Pancreas (tissue), 10 donors: ENCODE measurements at regions not wholly inside any gene's neighbourhood (a gene's known extent, or its start where the extent isn't known, plus 50 kb on each side); places are given as distances from the start of the nearest gene placed in this dataset.

Experiments used
- ATAC-seq, 4 donors: fragments of 200-7000 bp; cut with Tn5 transposase; one replicate each; pipeline versions ENCODE4 v1.8.0 to v1.9.1; 2020; ENCODE audit warnings: mild to moderate bottlenecking in 4 of 4, moderate library complexity in 4 of 4
- DNase-seq, 6 donors: peaks; one replicate each; pipeline ENCODE4 v3.0.0-alpha.2; 2020
- FAIRE-seq: peaks from 2 replicates; lab custom pipeline; 2012; peaks lifted over from hg19 to GRCh38; lab: Jason Lieb, UNC
- H3K27ac ChIP-seq, 4 donors: fragments of 200-600 bp; sonication (generic); 1 replicate in 3 of 4; 2 replicates in 1 of 4; pipeline versions ENCODE4 v1.5.0 to v1.8.0; 2020
- H3K27me3 ChIP-seq, 4 donors: fragments of 200-600 bp; one replicate each; pipeline ENCODE4 v1.8.0; 2021
- H3K36me3 ChIP-seq, 3 donors: fragments of 200-600 bp; sonication (generic) in 1 of 3; one replicate each; pipeline versions ENCODE4 v1.5.0 to v1.8.0; 2020 to 2021
- H3K4me1 ChIP-seq, 3 donors: fragments of 200-600 bp; one replicate each; pipeline ENCODE4 v1.8.0; 2021
- H3K4me3 ChIP-seq, 4 donors: fragments of 200-600 bp; sonication (generic) in 2 of 4; one replicate each; pipeline versions ENCODE4 v1.5.0 to v1.8.0; 2020 to 2021
- H3K9me3 ChIP-seq, 4 donors: fragments of 200-600 bp; one replicate each; pipeline ENCODE4 v1.8.0; 2021
- CTCF ChIP-seq, 4 donors: fragments of 200-600 bp; sonication (generic) in 3 of 4; IDR thresholded peaks; one replicate each; pipeline versions ENCODE4 v1.5.0 to v1.8.0; 2021; ENCODE audit warnings: antibody characterized with exemption in 4 of 4
- WGBS, 2 donors: extraction: QIAGEN DNeasy Blood & Tissue Kit; methylation state at CpG; one replicate each; pipeline ENCODE4 v1.1.7; 2013; 5-methylcytosine and 5-hydroxymethylcytosine counted together
- intact Hi-C, 3 donors: fragments of 100-400 bp; cut with DNase I; formaldehyde crosslinking; loops; one replicate each; pipeline versions ENCODE4 v1.11.1 to v1.14.2; 2022
- donor health status: healthy with polysubstance abuse.
- donor health status: DM: no; HTN: no; CAD: no; lungs with moderate emphysema.
- donor health status: DM: no; HTN: no; CAD: no.
- donor health status: control.
- donor health status: control.
- donor health status: Bipolar disorder and iron deficiency.
- donor health status: DM: yes; HTN: yes; CAD: no.
- donor health status: DM: no; HTN: no; CAD: no.
- donor health status: DM: no; HTN: no; CAD: no.
- donor health status: DM: yes; HTN: yes; CAD: no.

GRCh38 chr13:109380457-109380856 is 405.9 kb downstream of the IRS2 start:
- no peak for TF ChIP-seq CTCF (IDR thresholded peaks at IDR 0.05)
- no peak for DNase-seq
- Histone ChIP-seq H3K4me1 (no peaks in the 10 kb centered on the region), H3K36me3 (no peaks in the 10 kb centered on the region), H3K4me3 (no peak overlapping the region), H3K27ac (no peak overlapping the region), H3K27me3 (no peaks in the 10 kb centered on the region), H3K9me3 (no peaks in the 10 kb centered on the region)
- WGBS, 2 donors = 54 to 66% methylated on average over 7 of the region's 7 CpGs
- ATAC-seq = no peak
- intact Hi-C loops = no loop called here
- no peak for FAIRE-seq

- Histone ChIP-seq H3K4me1 (no peaks in the 10 kb centered on the region), H3K4me3 (no peak overlapping the region), H3K9me3 (no peaks in the 10 kb centered on the region), H3K27me3 (no peaks in the 10 kb centered on the region), H3K27ac (no peak overlapping the region), H3K36me3 (no peaks in the 10 kb centered on the region)
- DNase-seq = no peak
- no peak for FAIRE-seq
- intact Hi-C loops = no loop called here
- no peak for TF ChIP-seq CTCF (IDR thresholded peaks at IDR 0.05)
- WGBS, 2 donors = 54 to 64% methylated on average over 3 of the region's 3 CpGs
- no peak for ATAC-seq
Observed at GRCh38 chr13:109379930-109380329, 406.5 kb downstream of the IRS2 start.

GRCh38 chr13:109376936-109377335 is 409.4 kb downstream of the IRS2 start:
- no peaks in the 10 kb centered on the region for H3K9me3 ChIP-seq
- WGBS, 2 donors = 37 to 47% methylated on average over 9 of the region's 9 CpGs
- no peak for FAIRE-seq
- H3K4me1 ChIP-seq = no peaks in the 10 kb centered on the region
- H3K36me3 ChIP-seq = no peaks in the 10 kb centered on the region
- no peak overlapping the region for H3K27ac ChIP-seq
- no peak for ATAC-seq
- intact Hi-C loops = no loop called here
- no peak overlapping the region for H3K4me3 ChIP-seq
- DNase-seq = no peak
- no peak for TF ChIP-seq CTCF (IDR thresholded peaks at IDR 0.05)
- no peaks in the 10 kb centered on the region for H3K27me3 ChIP-seq

- H3K4me3 ChIP-seq = no peak overlapping the region
- no peaks in the 10 kb centered on the region for H3K27me3 ChIP-seq
- DNase-seq (no peak), FAIRE-seq (no peak), ATAC-seq (no peak)
- intact Hi-C loops = no loop called here
- WGBS, 2 donors = 67 to 69% methylated on average over 11 of the region's 11 CpGs
- H3K36me3 ChIP-seq = no peaks in the 10 kb centered on the region
- no peak for TF ChIP-seq CTCF (IDR thresholded peaks at IDR 0.05)
- H3K27ac ChIP-seq = no peak overlapping the region
- no peaks in the 10 kb centered on the region for H3K4me1 ChIP-seq
- no peaks in the 10 kb centered on the region for H3K9me3 ChIP-seq
Observed at GRCh38 chr13:109374609-109375200, 411.7 kb downstream of the IRS2 start.

GRCh38 chr13:109372666-109373065 is 413.7 kb downstream of the IRS2 start:
- ATAC-seq (no peak), FAIRE-seq (no peak)
- intact Hi-C loops = no loop called here

More at GRCh38 chr13:109372666-109373065, 413.7 kb downstream of the IRS2 start:
- DNase-seq = no peak
- Histone ChIP-seq H3K36me3 (no peaks in the 10 kb centered on the region), H3K27ac (no peak overlapping the region), H3K4me3 (no peak overlapping the region), H3K9me3 (no peaks in the 10 kb centered on the region), H3K27me3 (no peaks in the 10 kb centered on the region), H3K4me1 (no peaks in the 10 kb centered on the region)
- 85 to 89% methylated on average over 6 of the region's 6 CpGs for WGBS, 2 donors
- TF ChIP-seq CTCF (IDR thresholded peaks at IDR 0.05) = no peak
